GM12892 (cell line): ENCODE measurements at regions not wholly inside any gene's neighbourhood (a gene's known extent, or its start where the extent isn't known, plus 50 kb on each side); places are given as distances from the start of the nearest gene placed in this dataset.

Experiments used
- POLR2A ChIP-seq: IDR thresholded peaks from 2 replicates; pipeline ENCODE4 v1.6.1; 2011; ENCODE audit warnings: low read depth, low read length, control low read depth
- POLR2AphosphoS5 ChIP-seq: IDR thresholded peaks from 2 replicates; pipeline ENCODE4 v1.6.1; 2011; ENCODE audit warnings: low read depth, low read length, control low read depth
- TAF1 ChIP-seq: IDR thresholded peaks from 2 replicates; pipeline ENCODE4 v1.6.1; 2011; ENCODE audit warnings: low read depth, mild to moderate bottlenecking, control low read depth, low read length, borderline replicate concordance

DNA sequence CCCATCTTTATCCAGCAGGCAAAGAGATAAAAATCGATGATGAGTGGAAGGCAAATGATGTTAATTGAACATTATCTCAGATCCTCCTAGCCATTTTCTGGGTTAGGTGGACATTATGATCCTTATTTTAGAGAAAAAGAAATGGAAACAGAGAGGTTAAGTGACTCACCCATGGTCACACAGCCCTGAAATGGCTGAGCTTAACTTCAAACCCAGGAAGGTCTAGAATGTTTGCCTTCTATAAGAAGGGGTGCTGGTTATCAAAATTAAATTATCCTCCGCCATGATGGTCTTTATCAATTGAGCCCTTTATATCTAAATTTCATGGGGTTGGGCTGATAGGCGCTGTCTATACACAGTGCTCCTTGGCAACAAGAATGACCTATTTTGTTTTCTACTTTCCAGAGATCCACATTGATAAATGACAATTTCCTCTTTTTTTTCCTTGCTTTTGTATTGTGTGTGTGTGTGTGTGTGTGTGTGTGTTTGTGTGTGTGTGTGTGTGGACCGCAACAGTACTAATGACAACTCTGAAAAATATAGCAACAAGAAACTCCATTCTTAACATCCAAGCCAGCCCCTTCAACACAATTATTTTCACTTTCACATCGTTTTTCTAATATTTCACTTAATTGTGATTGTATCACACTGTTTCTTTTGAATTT lies 571.9 kb downstream of the VRK1 start:
- TF ChIP-seq TAF1: no peak
- TF ChIP-seq POLR2AphosphoS5: no peak
- no peak for TF ChIP-seq POLR2A
